SK-N-MC (cell line): ENCODE measurements at regions not wholly inside any gene's neighbourhood (a gene's known extent, or its start where the extent isn't known, plus 50 kb on each side); places are given as distances from the start of the nearest gene placed in this dataset.

Experiments
- EZH2 ChIP-seq: fragments of 200-600 bp; sonication (generic); IDR thresholded peaks from one replicate; pipeline ENCODE4 v1.6.1; 2017; ENCODE audit warnings: antibody characterized with exemption
- POLR2AphosphoS5 ChIP-seq: IDR thresholded peaks from 2 replicates; pipeline ENCODE4 v1.6.1; 2012; ENCODE audit warnings: mild to moderate bottlenecking, low read depth, low read length, borderline replicate concordance

- peak; percentile 79; the same call in 1 of the 2 replicates for TF ChIP-seq POLR2AphosphoS5
- TF ChIP-seq EZH2, result no peak
Observed at GRCh38 chr1:220370041-220370700, 97.9 kb upstream of the RAB3GAP2 start.
